NCI-H446 (cell line): ENCODE measurements at regions not wholly inside any gene's neighbourhood (a gene's known extent, or its start where the extent isn't known, plus 50 kb on each side); places are given as distances from the start of the nearest gene placed in this dataset.

Source experiments
- DNase-seq, 2 experiments: peaks; one replicate each; lab custom pipeline; 2025; lab: John Stamatoyannopoulos, UW

GRCh38 chr2:117074756-117075155 lies 739.7 kb upstream of the DDX18 start:
- DNase-seq = no peak

GRCh38 chr2:117085256-117085655 lies 729.2 kb upstream of the DDX18 start:
- no peak for DNase-seq

DNA sequence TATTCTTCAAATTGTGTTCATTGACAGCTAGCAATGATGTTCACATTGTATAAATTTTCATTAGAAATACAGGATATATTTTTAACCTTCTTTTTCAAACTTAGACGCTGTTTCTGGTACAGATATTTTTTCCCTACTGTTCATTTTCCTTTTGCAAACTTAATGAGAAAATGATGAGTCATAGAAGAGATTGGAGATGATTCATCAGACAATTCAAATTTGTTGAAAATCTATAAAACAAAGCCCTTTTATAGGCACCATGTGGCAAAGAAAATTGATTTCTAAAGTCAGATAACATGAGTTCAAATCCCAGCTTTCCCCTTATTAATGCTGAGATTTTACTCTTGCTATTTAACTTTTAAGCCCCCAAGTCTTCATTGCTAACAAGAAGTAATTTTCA lies 728.8 kb upstream of the DDX18 start:
- no peak for DNase-seq

DNA sequence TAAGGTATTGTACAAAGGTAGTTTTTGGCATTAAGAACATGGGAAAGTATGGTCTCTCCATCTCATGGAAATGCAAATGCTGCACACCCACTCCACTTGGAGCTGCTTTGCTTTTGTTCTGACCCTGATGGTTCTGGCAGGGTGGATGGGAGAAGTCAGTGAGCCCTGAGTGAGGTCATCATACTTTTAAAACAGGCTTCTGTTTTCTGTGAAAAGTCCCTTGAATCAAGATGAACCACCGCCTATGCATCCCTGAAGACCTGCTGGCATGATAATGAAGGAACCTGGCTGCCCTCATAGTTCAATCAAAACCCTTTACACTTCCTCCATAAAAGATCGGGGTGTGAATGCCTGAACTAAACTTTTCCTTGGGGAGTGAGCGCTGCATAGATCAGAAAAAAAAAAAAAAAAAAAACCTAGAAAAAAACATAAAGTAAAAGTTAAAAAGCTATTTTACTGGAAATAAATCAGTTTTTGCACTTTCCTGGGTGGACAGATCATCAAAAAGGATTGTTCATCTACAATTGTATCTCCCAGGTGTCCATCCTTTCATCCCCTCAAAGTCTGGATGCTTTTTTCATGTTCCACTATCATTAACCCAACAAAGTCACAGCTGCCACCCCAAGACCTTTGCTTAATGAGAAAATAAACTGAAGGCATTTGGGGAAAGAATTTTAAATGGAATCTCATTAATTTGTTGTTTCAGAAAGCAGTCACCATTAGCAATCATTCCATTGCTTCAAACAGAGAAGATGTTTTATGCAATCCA lies 728.1 kb upstream of the DDX18 start:
- DNase-seq = no peak

- DNase-seq = no peak
Observed at GRCh38 chr2:117086943-117087250, 727.6 kb upstream of the DDX18 start.

DNA sequence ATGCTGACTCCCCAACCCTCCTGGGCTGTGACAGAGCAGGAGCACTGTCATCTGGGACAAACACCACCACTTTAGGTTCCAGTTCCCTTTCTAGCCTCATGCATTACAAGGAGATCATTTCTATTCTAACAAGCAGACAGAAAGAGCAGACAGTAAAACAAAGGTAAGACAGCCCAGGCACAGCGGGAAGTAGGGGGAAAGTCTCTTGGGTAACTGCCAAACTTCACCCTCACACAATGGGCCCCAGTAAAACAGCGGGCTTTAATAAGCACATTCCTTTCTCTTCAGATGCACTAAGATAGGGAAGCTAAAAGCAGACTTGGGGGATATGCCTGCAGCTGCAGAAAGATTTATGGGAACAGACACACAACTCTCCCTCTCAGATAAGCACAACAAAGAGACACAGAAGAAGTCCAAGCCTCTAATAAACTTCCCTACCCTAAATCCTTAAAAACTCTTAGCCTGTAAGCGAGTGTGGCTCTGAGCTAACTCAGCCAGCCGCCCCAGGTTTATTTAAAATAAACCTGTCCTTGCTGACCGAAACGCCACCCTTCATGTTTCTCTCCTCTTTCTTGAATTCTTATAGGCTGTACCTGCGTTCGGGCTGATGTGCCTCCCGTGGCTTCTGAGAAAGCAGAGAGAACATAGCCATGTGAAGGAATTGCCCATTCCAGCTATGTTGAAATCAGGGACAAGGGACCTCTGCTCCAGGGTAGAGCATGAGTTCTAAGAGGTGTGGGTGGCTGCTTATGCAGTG lies 726.8 kb upstream of the DDX18 start:
- no peak for DNase-seq

GRCh38 chr2:117091041-117091837 lies 723.3 kb upstream of the DDX18 start:
- DNase-seq = no peak

DNA sequence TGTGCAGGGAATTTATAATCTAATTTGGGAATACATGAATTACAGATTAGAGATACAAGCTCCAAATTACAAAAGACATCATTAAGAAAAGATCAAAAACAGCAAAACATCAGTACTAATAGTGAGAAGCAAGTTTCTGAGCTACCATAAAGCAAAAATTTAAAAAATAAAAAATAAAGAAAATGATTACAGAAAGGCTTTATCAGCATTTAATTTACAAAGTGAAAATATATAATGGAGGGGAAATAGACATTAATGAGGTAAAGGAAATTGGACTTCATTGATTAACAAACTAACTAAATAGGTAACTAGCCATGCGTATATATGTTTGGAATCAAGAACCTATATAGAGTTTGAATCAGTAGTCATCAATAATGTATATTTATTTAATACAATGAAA lies 712.9 kb upstream of the DDX18 start:
- DNase-seq = no peak

GRCh38 chr2:117108741-117109267 lies 705.7 kb upstream of the DDX18 start:
- no peak for DNase-seq

GRCh38 chr2:117118994-117119393 lies 695.5 kb upstream of the DDX18 start:
- DNase-seq = no peak

GRCh38 chr2:117123362-117123761 lies 691.1 kb upstream of the DDX18 start:
- no peak for DNase-seq

DNA sequence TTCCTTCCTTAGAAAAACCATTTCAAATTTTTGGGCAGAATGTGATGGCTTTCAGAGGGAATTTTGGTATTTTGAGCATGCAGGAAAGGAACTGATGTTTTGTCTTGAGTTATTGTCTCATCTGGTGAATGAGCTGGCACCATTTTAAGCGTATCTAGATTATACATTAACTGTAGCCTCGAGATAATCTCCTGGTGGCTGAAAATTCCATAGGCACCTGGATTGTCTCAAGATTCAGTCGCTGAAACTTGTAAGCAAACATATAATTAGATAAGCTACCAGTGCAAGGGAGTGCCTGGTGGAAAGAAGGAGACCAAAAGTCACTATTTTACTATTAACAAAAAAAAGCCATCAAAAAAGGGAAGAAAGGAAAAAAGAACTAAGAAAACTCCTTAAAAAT lies 687.8 kb upstream of the DDX18 start:
- no peak for DNase-seq

DNA sequence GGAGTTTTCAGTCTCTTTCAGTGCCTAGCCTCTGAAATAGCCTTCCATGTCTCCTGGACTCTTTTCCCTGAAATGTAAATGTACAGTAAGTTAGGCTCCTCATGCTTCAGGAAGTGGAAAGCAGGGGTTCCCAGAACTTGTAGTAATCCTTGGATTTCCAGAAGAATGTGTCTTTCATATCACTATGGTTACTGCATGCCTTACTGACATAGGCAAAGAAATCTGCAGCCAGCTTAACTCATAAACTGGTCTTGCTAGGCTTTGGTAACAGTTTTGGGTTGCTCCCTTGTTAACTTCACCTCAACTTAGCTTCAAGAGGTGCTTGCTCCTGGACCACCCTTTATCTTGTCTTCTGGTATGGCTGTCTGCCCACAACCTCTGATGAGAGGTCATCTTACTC lies 686.8 kb upstream of the DDX18 start:
- DNase-seq = no peak

DNA sequence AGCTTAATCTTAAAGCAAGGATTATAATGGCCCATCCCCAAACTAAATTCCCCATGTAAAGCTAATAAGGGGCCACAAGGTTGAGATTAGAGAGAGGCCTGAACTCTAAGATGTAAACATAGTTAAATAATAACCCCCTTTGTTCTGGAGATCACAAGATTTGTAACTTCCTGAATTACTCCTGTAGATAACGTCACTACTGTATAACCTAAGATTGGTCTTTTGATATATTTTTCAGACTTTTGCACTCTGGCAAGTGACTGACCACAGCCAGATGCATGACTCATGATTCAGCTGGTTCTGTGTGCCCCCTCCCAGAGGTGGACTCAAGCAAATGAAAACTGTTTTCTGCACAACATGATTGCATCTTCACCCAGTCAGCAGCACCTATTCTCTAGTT lies 686.0 kb upstream of the DDX18 start:
- no peak for DNase-seq

- no peak for DNase-seq
Observed at GRCh38 chr2:117137371-117137770, 677.1 kb upstream of the DDX18 start.

DNA sequence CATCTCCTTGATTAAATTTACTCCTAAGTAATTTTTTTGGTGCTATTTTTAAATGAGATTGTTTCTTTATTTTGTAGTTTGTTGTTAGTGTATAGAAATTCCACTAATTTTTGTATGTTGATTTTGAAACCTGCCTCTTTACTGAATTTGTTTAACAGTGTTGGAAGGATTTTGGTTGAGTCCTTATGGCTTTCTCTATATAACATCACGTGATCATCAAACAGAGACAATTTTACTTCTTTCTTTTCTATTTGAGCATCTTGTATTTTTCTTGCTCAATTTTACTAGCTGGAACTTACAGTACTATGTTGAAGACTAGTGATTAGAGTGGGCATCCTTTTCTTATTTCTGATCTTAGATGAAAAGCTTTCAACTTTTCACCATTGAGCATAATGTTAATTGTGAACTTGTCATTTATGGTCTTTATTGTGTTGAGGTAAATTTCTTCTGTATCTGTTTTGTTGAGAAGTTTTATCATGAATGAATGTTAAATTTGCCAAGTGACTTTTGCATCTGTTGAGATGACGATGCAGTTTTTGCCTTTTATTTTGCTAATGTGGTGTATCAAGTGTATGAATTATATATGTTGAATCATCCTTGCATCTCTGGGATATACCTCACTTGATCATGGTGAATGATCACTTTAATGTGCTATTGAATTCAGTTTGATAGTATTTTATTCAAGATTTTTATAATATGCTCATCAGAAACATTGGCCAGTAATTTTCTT lies 645.3 kb upstream of the DDX18 start:
- no peak for DNase-seq

GRCh38 chr2:117170897-117171296 lies 643.6 kb upstream of the DDX18 start:
- DNase-seq = no peak

DNA sequence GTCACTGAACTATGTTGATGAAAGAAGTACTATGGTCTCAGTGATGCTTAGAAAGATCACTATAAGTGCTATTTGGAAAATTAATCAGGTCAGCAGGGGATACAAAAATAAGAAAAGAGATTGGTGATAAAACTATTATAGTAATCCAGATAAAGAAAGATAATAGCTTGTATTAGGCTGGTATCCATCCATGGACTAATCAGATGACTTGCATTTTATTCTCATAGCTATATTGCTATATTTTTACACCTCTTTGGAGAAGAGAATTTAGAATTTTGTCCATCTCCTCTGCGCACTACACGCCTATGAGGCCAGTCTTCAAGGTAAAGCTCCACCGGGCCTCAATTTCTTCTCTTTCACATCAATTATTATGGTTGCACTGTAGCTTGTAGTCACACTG lies 635.1 kb upstream of the DDX18 start:
- no peak for DNase-seq

- DNase-seq = no peak
Observed at GRCh38 chr2:117190856-117191559, 623.5 kb upstream of the DDX18 start.

GRCh38 chr2:117195381-117195780 lies 619.1 kb upstream of the DDX18 start:
- DNase-seq = no peak

- no peak for DNase-seq
Observed at GRCh38 chr2:117199511-117199910, 615.0 kb upstream of the DDX18 start.
